Upper lobe of left lung (tissue), 4 donors: ENCODE measurements at regions not wholly inside any gene's neighbourhood (a gene's known extent, or its start where the extent isn't known, plus 50 kb on each side); places are given as distances from the start of the nearest gene placed in this dataset.

Experiments used
- EP300 ChIP-seq, 4 donors: sonication (generic); formaldehyde crosslinking; IDR thresholded peaks; one replicate each; pipeline ENCODE4 v1.5.1; 2017; ENCODE audit warnings: antibody characterized with exemption in 4 of 4, control low read depth in 2 of 4
- POLR2A ChIP-seq, 4 donors: fragments of 450-650 bp; IDR thresholded peaks; one replicate each; pipeline ENCODE4 v1.5.1; 2016 to 2017; ENCODE audit warnings: antibody characterized with exemption in 4 of 4, mild to moderate bottlenecking in 2 of 4
- POLR2AphosphoS5 ChIP-seq, 2 donors: sonication (generic); formaldehyde crosslinking; IDR thresholded peaks; one replicate each; pipeline ENCODE4 v1.5.1; 2017; ENCODE audit warnings: antibody characterized with exemption in 2 of 2
- TF ChIP-seq, protein P1 (sequence below), 6 experiments: fragments of 450-650 bp in 4 of 6; fragments of 200-600 bp in 2 of 6; sonication (generic) in 2 of 6; IDR thresholded peaks; one replicate each; pipeline ENCODE4 v1.5.1; 2016 to 2019; ENCODE audit warnings: antibody characterized with exemption in 6 of 6

DNA sequence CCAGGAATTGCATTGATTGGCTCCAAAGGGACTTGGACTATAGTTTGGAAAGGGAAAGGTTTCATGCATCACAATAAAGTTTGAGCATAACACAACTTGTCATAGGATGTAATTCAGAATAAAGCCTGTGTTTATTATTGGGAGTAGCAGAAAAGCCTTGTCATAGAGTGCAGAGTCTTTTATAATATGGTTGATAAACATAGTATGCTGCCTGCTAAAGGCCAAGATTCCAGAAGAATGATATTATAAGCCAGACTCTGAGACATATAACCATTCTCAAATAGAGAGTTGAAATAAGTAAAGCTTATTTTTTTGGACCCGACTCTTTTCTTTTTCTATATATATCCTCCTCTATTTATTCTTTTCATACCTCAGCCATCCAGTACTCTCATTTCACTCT, 207.3 kb downstream of the LRIG3 start:
- TF ChIP-seq POLR2AphosphoS5 (IDR thresholded peaks at IDR 0.05) (no peak), POLR2A (IDR thresholded peaks at IDR 0.05) (no peak), EP300 (IDR thresholded peaks at IDR 0.05) (no peak)
- TF ChIP-seq, protein P1, sequence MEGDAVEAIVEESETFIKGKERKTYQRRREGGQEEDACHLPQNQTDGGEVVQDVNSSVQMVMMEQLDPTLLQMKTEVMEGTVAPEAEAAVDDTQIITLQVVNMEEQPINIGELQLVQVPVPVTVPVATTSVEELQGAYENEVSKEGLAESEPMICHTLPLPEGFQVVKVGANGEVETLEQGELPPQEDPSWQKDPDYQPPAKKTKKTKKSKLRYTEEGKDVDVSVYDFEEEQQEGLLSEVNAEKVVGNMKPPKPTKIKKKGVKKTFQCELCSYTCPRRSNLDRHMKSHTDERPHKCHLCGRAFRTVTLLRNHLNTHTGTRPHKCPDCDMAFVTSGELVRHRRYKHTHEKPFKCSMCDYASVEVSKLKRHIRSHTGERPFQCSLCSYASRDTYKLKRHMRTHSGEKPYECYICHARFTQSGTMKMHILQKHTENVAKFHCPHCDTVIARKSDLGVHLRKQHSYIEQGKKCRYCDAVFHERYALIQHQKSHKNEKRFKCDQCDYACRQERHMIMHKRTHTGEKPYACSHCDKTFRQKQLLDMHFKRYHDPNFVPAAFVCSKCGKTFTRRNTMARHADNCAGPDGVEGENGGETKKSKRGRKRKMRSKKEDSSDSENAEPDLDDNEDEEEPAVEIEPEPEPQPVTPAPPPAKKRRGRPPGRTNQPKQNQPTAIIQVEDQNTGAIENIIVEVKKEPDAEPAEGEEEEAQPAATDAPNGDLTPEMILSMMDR (IDR thresholded peaks at IDR 0.05) = no peak
